Keratinocyte (primary cell): ENCODE measurements at regions not wholly inside any gene's neighbourhood (a gene's known extent, or its start where the extent isn't known, plus 50 kb on each side); places are given as distances from the start of the nearest gene placed in this dataset.

ENCODE experiments used
- CTCF ChIP-seq, 3 experiments: IDR thresholded peaks in 1 of 3; conservative IDR thresholded peaks in 1 of 3; optimal IDR thresholded peaks in 1 of 3; 2 replicates in 2 of 3; 3 replicates in 1 of 3; pipeline versions ENCODE3 to v1.5.1; 2011; ENCODE audit warnings: low read length in 3 of 3, mild to moderate bottlenecking in 3 of 3, moderate library complexity in 2 of 3, control low read depth in 1 of 3, inconsistent platforms in 1 of 3; ENCODE audit not compliant: insufficient read depth in 2 of 3; ENCODE audit errors: extremely low read depth in 1 of 3
- EZH2 ChIP-seq: IDR thresholded peaks from one replicate; pipeline ENCODE4 v1.6.1; 2012; ENCODE audit warnings: inconsistent platforms, mild to moderate bottlenecking, low read length, moderate library complexity

- TF ChIP-seq EZH2 = no peak
- TF ChIP-seq CTCF (optimal IDR thresholded peaks at IDR 0.05 in 1 of 3, IDR thresholded peaks at IDR 0.05 in 1 of 3, conservative IDR thresholded peaks at IDR 0.05 in 1 of 3; ENCODE audit: extremely low read depth in 1 of 3, insufficient read depth in 2 of 3, low read length in 3 of 3) = no peak
These were observed 68.0 kb upstream of the ACOT11 start for GRCh38 chr1:54479841-54480524.
